A549 (cell line): ENCODE measurements at regions not wholly inside any gene's neighbourhood (a gene's known extent, or its start where the extent isn't known, plus 50 kb on each side); places are given as distances from the start of the nearest gene placed in this dataset.

Experiments
- ATAC-seq, 2 experiments: fragments of 200-7000 bp in 1 of 2; fragments of >200 bp in 1 of 2; cut with Nextera tagmentation in 1 of 2; cut with Tn5 transposase in 1 of 2; 3 replicates each; pipeline versions ENCODE4 v1.8.0 to v1.9.1; 2018 to 2020; ENCODE audit warnings: mild to moderate bottlenecking in 1 of 2, moderate library complexity in 1 of 2
- CTCF ChIA-PET: fragments of 300-600 bp; sonication (Branson Sonifier 250); formaldehyde crosslinking; extraction: SDS; loops from one replicate; lab custom pipeline; 2021; ENCODE audit warnings: antibody characterized with exemption, inconsistent platforms; lab: Yijun Ruan, JAX
- POLR2A ChIA-PET: fragments of 350-600 bp; formaldehyde crosslinking; extraction: SDS; loops from one replicate; lab custom pipeline; 2021; ENCODE audit warnings: antibody characterized with exemption, inconsistent platforms; lab: Yijun Ruan, JAX
- DNase-seq, 2 experiments: peaks; one replicate each; pipeline versions ENCODE4 v3.0.0 to v3.0.0-alpha.2; 2011 to 2016; ENCODE audit warnings: low read depth in 1 of 2, low spot score in 1 of 2
- FAIRE-seq: peaks from 2 replicates; lab custom pipeline; 2011; peaks lifted over from hg19 to GRCh38; lab: Jason Lieb, UNC
- H3K27ac ChIP-seq, 2 experiments: fragments of >200 bp; sonication (Bioruptor Twin); formaldehyde crosslinking; 3 replicates each; pipeline ENCODE4 v1.5.1; 2016 to 2017
- H3K4me1 ChIP-seq: fragments of >200 bp; sonication (Bioruptor Twin); formaldehyde crosslinking; 3 replicates; pipeline ENCODE4 v1.6.1; 2016
- H3K4me2 ChIP-seq: fragments of >200 bp; sonication (Bioruptor Twin); formaldehyde crosslinking; 3 replicates; pipeline ENCODE4 v1.6.1; 2016
- H3K4me3 ChIP-seq: fragments of >200 bp; sonication (Bioruptor Twin); formaldehyde crosslinking; 3 replicates; pipeline ENCODE4 v1.5.1; 2016
- H3K9me3 ChIP-seq: fragments of >200 bp; sonication (Bioruptor Twin); formaldehyde crosslinking; 3 replicates; pipeline ENCODE4 v1.6.1; 2016
- CBX2 ChIP-seq: fragments of 200-600 bp; sonication (generic); IDR thresholded peaks from 2 replicates; pipeline ENCODE4 v1.6.1; 2016; ENCODE audit warnings: low read depth, mild to moderate bottlenecking, borderline replicate concordance
- CEBPB ChIP-seq, 2 experiments: fragments of >200 bp in 1 of 2; sonication (Bioruptor Twin) in 1 of 2; formaldehyde crosslinking in 1 of 2; IDR thresholded peaks; 2 replicates each; pipeline ENCODE4 v1.6.1; 2012 to 2016
- EHMT2 ChIP-seq: fragments of 200-600 bp; sonication (generic); IDR thresholded peaks from 2 replicates; pipeline ENCODE4 v1.6.1; 2016; ENCODE audit warnings: antibody characterized with exemption, low read depth, mild to moderate bottlenecking, moderate library complexity
- EP300 ChIP-seq, 2 experiments: fragments of >200 bp; sonication (Bioruptor Twin); formaldehyde crosslinking; IDR thresholded peaks; 2 replicates in 1 of 2; 3 replicates in 1 of 2; pipeline ENCODE4 v1.6.1; 2016 to 2017
- FOSL2 ChIP-seq, 2 experiments: fragments of 450-650 bp in 1 of 2; fragments of >200 bp in 1 of 2; sonication (Bioruptor Twin) in 1 of 2; formaldehyde crosslinking; IDR thresholded peaks; 2 replicates each; pipeline versions ENCODE4 v1.5.0 to v1.6.1; 2016 to 2020; ENCODE audit warnings: mild to moderate bottlenecking in 1 of 2, moderate library complexity in 1 of 2
- FOXS1 ChIP-seq: fragments of 250-450 bp; sonication (Bioruptor Pico); IDR thresholded peaks from 2 replicates; pipeline ENCODE4 v1.5.0; 2020; ENCODE audit warnings: mild to moderate bottlenecking, moderate library complexity
- GATA3 ChIP-seq: IDR thresholded peaks from 2 replicates; pipeline ENCODE4 v1.6.1; 2012; ENCODE audit warnings: borderline replicate concordance
- HEYL ChIP-seq: fragments of 250-450 bp; sonication (Bioruptor Pico); IDR thresholded peaks from 2 replicates; pipeline ENCODE4 v1.8.0; 2021; ENCODE audit warnings: mild to moderate bottlenecking, moderate library complexity
- HOXB5 ChIP-seq: fragments of 250-450 bp; sonication (Bioruptor Pico); IDR thresholded peaks from 2 replicates; pipeline ENCODE4 v1.5.0; 2020; ENCODE audit warnings: mild to moderate bottlenecking, moderate library complexity
- JUN ChIP-seq, 2 experiments: fragments of >200 bp; sonication (Bioruptor Twin); formaldehyde crosslinking; IDR thresholded peaks; 2 replicates in 1 of 2; 3 replicates in 1 of 2; pipeline ENCODE4 v1.6.1; 2016 to 2017
- JUNB ChIP-seq: fragments of >200 bp; sonication (Bioruptor Twin); formaldehyde crosslinking; IDR thresholded peaks from 2 replicates; pipeline ENCODE4 v1.6.1; 2016
- MAFK ChIP-seq: fragments of 450-650 bp; IDR thresholded peaks from 2 replicates; pipeline ENCODE4 v1.6.1; 2014; ENCODE audit not compliant: partially characterized antibody
- NFE2L2 ChIP-seq: fragments of 150-350 bp; conservative IDR thresholded peaks from 2 replicates; pipeline ENCODE4 v1.6.1; 2014; ENCODE audit warnings: low read length
- RAD21 ChIP-seq, 2 experiments: fragments of >200 bp in 1 of 2; sonication (Bioruptor Twin) in 1 of 2; formaldehyde crosslinking in 1 of 2; IDR thresholded peaks in 1 of 2; conservative IDR thresholded peaks in 1 of 2; 2 replicates in 1 of 2; 3 replicates in 1 of 2; pipeline ENCODE4 v1.6.1; 2012 to 2018; ENCODE audit warnings: inconsistent platforms in 1 of 2
- SMC3 ChIP-seq: fragments of >200 bp; sonication (Bioruptor Twin); formaldehyde crosslinking; IDR thresholded peaks from 3 replicates; pipeline ENCODE4 v1.6.1; 2018; ENCODE audit warnings: inconsistent platforms
- TFCP2L1 ChIP-seq: fragments of 250-450 bp; sonication (Bioruptor Pico); IDR thresholded peaks from 2 replicates; pipeline ENCODE4 v1.5.0; 2021; ENCODE audit warnings: mild to moderate bottlenecking
- ZNF302 ChIP-seq: fragments of 250-450 bp; sonication (Bioruptor Pico); IDR thresholded peaks from 2 replicates; pipeline ENCODE4 v1.9.0; 2021; ENCODE audit warnings: inconsistent platforms, mild to moderate bottlenecking, moderate library complexity
- WGBS: methylation state at CpG from one replicate; pipeline ENCODE4 v1.1.6; 2017; ENCODE audit errors: missing lambda C conversion rate; 5-methylcytosine and 5-hydroxymethylcytosine counted together
- TF ChIP-seq, protein P1 (sequence below): IDR thresholded peaks from 2 replicates; pipeline ENCODE4 v1.6.1; 2012
- TF ChIP-seq, protein P2 (sequence below): IDR thresholded peaks from 2 replicates; pipeline ENCODE4 v1.6.1; 2012
- TF ChIP-seq, protein P3 (sequence below): fragments of >200 bp; sonication (Bioruptor Twin); formaldehyde crosslinking; IDR thresholded peaks from 3 replicates; pipeline ENCODE4 v1.5.1; 2016
- TF ChIP-seq, protein P4 (sequence below): fragments of 250-450 bp; sonication (Bioruptor Pico); IDR thresholded peaks from 2 replicates; pipeline ENCODE4 v1.5.0; 2020; ENCODE audit warnings: low read depth, mild to moderate bottlenecking, moderate library complexity

GRCh38 chr3:159824333-159824732, 164.3 kb upstream of the IL12A start:
- CTCF ChIA-PET = interaction anchor here (1.6 to 13.4 kb wide), 4 partner anchors 49 to 181 kb away, joined by 3 to 130 read pairs (median 6); no protein-coding TSS in a partner anchor
- H3K4me2 ChIP-seq = peak overlapping the region; percentile 51
- no peak for FAIRE-seq
- 6% methylated on average over 2 of the region's 2 CpGs for WGBS
- H3K4me1 ChIP-seq = peaks cover 40% of the 10 kb centered on the region
- no peaks in the 10 kb centered on the region for H3K9me3 ChIP-seq
- no peak overlapping the region for H3K4me3 ChIP-seq
- TF ChIP-seq ZNF302 (no peak), NFE2L2 (no peak), CBX2 (no peak), MAFK (peak; percentile 8), JUNB (peak; percentile 68), EP300 (IDR thresholded peaks at IDR 0.05) (peak in 1 of 2 experiments; percentile 41; a peak in 1 of 5 replicates), JUN (IDR thresholded peaks at IDR 0.05) (peak in 1 of 2 experiments; percentile 43; a peak in 1 of 5 replicates), HOXB5 (CRISPR knock-in tag) (peak; percentile 60; the same call in 1 of the 2 replicates), GATA3 (peak; percentile 74; the same call in 1 of the 2 replicates), FOSL2 (IDR thresholded peaks at IDR 0.05) (peak; percentile 43; the same call in 1 of the 2 replicates), FOSL2 (CRISPR knock-in tag; IDR thresholded peaks at IDR 0.05) (peak; percentile 80), CEBPB (IDR thresholded peaks at IDR 0.05) (peak in 1 of 2 experiments; percentile 49; a peak in 1 of 4 replicates), FOXS1 (CRISPR knock-in tag) (no peak)
- TF ChIP-seq, protein P1, sequence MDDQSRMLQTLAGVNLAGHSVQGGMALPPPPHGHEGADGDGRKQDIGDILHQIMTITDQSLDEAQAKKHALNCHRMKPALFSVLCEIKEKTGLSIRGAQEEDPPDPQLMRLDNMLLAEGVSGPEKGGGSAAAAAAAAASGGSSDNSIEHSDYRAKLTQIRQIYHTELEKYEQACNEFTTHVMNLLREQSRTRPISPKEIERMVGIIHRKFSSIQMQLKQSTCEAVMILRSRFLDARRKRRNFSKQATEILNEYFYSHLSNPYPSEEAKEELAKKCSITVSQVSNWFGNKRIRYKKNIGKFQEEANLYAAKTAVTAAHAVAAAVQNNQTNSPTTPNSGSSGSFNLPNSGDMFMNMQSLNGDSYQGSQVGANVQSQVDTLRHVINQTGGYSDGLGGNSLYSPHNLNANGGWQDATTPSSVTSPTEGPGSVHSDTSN = peak; percentile 53; the same call in 1 of the 2 replicates
- TF ChIP-seq, protein P2, sequence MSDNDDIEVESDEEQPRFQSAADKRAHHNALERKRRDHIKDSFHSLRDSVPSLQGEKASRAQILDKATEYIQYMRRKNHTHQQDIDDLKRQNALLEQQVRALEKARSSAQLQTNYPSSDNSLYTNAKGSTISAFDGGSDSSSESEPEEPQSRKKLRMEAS = peak; percentile 57; the same call in 1 of the 2 replicates
- TF ChIP-seq, all 56 proteins: peak for 10
- DNase-seq (peak; percentile 82 to 88), ATAC-seq (peak; percentile 96)
- H3K27ac ChIP-seq = peak overlapping the region; percentile 50 to 56; a peak in 2 of 6 replicates
- POLR2A ChIA-PET = no interaction called here

- WGBS = 82% methylated on average over 5 of the region's 5 CpGs
- peak overlapping the region; percentile 51; the same call in 2 of the 3 replicates for H3K4me2 ChIP-seq
- peak; percentile 27 to 36; a peak in 2 of 6 replicates for ATAC-seq
These were observed 163.3 kb upstream of the IL12A start for GRCh38 chr3:159825216-159825854.

GRCh38 chr3:159828542-159828943, 160.1 kb upstream of the IL12A start:
- peak; percentile 38 to 54 for DNase-seq
- TF ChIP-seq, protein P3, sequence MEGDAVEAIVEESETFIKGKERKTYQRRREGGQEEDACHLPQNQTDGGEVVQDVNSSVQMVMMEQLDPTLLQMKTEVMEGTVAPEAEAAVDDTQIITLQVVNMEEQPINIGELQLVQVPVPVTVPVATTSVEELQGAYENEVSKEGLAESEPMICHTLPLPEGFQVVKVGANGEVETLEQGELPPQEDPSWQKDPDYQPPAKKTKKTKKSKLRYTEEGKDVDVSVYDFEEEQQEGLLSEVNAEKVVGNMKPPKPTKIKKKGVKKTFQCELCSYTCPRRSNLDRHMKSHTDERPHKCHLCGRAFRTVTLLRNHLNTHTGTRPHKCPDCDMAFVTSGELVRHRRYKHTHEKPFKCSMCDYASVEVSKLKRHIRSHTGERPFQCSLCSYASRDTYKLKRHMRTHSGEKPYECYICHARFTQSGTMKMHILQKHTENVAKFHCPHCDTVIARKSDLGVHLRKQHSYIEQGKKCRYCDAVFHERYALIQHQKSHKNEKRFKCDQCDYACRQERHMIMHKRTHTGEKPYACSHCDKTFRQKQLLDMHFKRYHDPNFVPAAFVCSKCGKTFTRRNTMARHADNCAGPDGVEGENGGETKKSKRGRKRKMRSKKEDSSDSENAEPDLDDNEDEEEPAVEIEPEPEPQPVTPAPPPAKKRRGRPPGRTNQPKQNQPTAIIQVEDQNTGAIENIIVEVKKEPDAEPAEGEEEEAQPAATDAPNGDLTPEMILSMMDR = peak; percentile 72
- TF ChIP-seq, protein P4, sequence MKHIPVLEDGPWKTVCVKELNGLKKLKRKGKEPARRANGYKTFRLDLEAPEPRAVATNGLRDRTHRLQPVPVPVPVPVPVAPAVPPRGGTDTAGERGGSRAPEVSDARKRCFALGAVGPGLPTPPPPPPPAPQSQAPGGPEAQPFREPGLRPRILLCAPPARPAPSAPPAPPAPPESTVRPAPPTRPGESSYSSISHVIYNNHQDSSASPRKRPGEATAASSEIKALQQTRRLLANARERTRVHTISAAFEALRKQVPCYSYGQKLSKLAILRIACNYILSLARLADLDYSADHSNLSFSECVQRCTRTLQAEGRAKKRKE (CRISPR knock-in tag) = no peak
- TF ChIP-seq SMC3 (peak; percentile 73), EHMT2 (no peak), TFCP2L1 (no peak), RAD21 (conservative IDR thresholded peaks at IDR 0.05 in 1 of 2, IDR thresholded peaks at IDR 0.05 in 1 of 2) (peak; percentile 62 to 71)
- Histone ChIP-seq H3K27ac (peak overlapping the region; percentile 78 to 85), H3K4me1 (peaks cover 50% of the 10 kb centered on the region), H3K4me3 (no peak overlapping the region), H3K4me2 (peak overlapping the region; percentile 69), H3K9me3 (no peaks in the 10 kb centered on the region)
- peak in 1 of 2 experiments; percentile 66; a peak in 3 of 6 replicates for ATAC-seq
- CTCF ChIA-PET = interaction anchor here (0.6 to 13.4 kb wide), 43 partner anchors 9 to 1186 kb away, joined by 3 to 130 read pairs (median 5); partner anchors contain the start of genes IL12A and SCHIP1
- 25% methylated on average over 5 of the region's 5 CpGs for WGBS
- peak; percentile 88 for FAIRE-seq
- POLR2A ChIA-PET = interaction anchor here (1.2 kb wide), 1 partner anchor 13 kb away, joined by 4 read pairs; no protein-coding TSS in a partner anchor

More at GRCh38 chr3:159825216-159825854, 163.3 kb upstream of the IL12A start:
- peak in 1 of 2 experiments; percentile 43 for DNase-seq
- ChIA-PET CTCF (interaction anchor here (0.6 to 13.4 kb wide), 10 partner anchors 17 to 1768 kb away, joined by 3 to 130 read pairs (median 4); partner anchors contain the start of gene IL12A), POLR2A (interaction anchor here (1.1 kb wide), 1 partner anchor 27 kb away, joined by 3 read pairs; no protein-coding TSS in a partner anchor)
- no peak for FAIRE-seq
- no peak overlapping the region for H3K4me3 ChIP-seq
- H3K4me1 ChIP-seq = peaks cover 50% of the 10 kb centered on the region
- H3K9me3 ChIP-seq = no peaks in the 10 kb centered on the region
- H3K27ac ChIP-seq = peak overlapping the region; percentile 56 to 65; a peak in 4 of 6 replicates
- 0 out of 5 replicates have a peak, but pooled peaks have one; percentile 6 to 20 for TF ChIP-seq RAD21 (conservative IDR thresholded peaks at IDR 0.05 in 1 of 2, IDR thresholded peaks at IDR 0.05 in 1 of 2)
- no peak for TF ChIP-seq HEYL
